Fibroblast of lung (primary cell): ENCODE measurements at regions not wholly inside any gene's neighbourhood (a gene's known extent, or its start where the extent isn't known, plus 50 kb on each side); places are given as distances from the start of the nearest gene placed in this dataset.

ENCODE experiments used
- CTCF ChIP-seq, 2 donors: IDR thresholded peaks in 1 of 2; conservative IDR thresholded peaks in 1 of 2; 1 replicate in 1 of 2; 2 replicates in 1 of 2; pipeline ENCODE4 v1.5.1; 2011 to 2012; ENCODE audit warnings: low read length in 2 of 2, control low read depth in 1 of 2, inconsistent platforms in 1 of 2, low read depth in 1 of 2, mild to moderate bottlenecking in 1 of 2
- EZH2 ChIP-seq: IDR thresholded peaks from 2 replicates; pipeline ENCODE4 v1.5.1; 2012; ENCODE audit warnings: low read length, control low read depth, mild to moderate bottlenecking; ENCODE audit errors: missing control alignments

GRCh38 chr5:159835548-159835947, 80.7 kb upstream of the ADRA1B start:
- TF ChIP-seq EZH2 (no peak), CTCF (conservative IDR thresholded peaks at IDR 0.05 in 1 of 2, IDR thresholded peaks at IDR 0.05 in 1 of 2; ENCODE audit: low read depth in 1 of 2, low read length in 2 of 2) (no peak)
